H1 (cell line): ENCODE measurements at regions not wholly inside any gene's neighbourhood (a gene's known extent, or its start where the extent isn't known, plus 50 kb on each side); places are given as distances from the start of the nearest gene placed in this dataset.

ENCODE experiments used
- CTCF ChIA-PET: fragments of 300-600 bp; sonication (Branson Sonifier 250); formaldehyde crosslinking; loops from one replicate; lab custom pipeline; 2021; ENCODE audit not compliant: partially characterized antibody; lab: Charles Lee
- POLR2A ChIA-PET: fragments of 300-600 bp; sonication (Branson Sonifier 250); formaldehyde crosslinking; loops from one replicate; lab custom pipeline; 2021; ENCODE audit warnings: inconsistent platforms; ENCODE audit not compliant: partially characterized antibody; lab: Charles Lee
- DNase-seq, 2 experiments: peaks; one replicate each; pipeline versions ENCODE4 v3.0.0 to v3.0.0-alpha.2; 2010 to 2022; ENCODE audit warnings: low spot score in 2 of 2, low read depth in 1 of 2, mixed read lengths in 1 of 2
- FAIRE-seq: peaks from 2 replicates; lab custom pipeline; 2011; peaks lifted over from hg19 to GRCh38; lab: Jason Lieb, UNC
- H2AFZ ChIP-seq: 2 replicates; pipeline ENCODE4 v1.8.1; 2012; ENCODE audit warnings: low read length, inconsistent platforms
- H2AK5ac ChIP-seq: 2 replicates; pipeline ENCODE4 v1.6.1; 2013; ENCODE audit warnings: low read depth, low read length
- H2BK120ac ChIP-seq: replicated peaks from 2 replicates; pipeline ENCODE3; 2013; ENCODE audit warnings: low read depth, low read length, inconsistent platforms
- H2BK12ac ChIP-seq: 2 replicates; pipeline ENCODE4 v1.6.1; 2013; ENCODE audit warnings: low read depth, low read length
- H2BK15ac ChIP-seq: 2 replicates; pipeline ENCODE4 v1.6.1; 2013; ENCODE audit warnings: low read length
- H2BK20ac ChIP-seq: 2 replicates; pipeline ENCODE4 v1.6.1; 2013; ENCODE audit warnings: low read length
- H2BK5ac ChIP-seq: 2 replicates; pipeline ENCODE4 v1.6.1; 2013; ENCODE audit warnings: low read depth, low read length
- H3K14ac ChIP-seq: 2 replicates; pipeline ENCODE4 v1.6.1; 2013; ENCODE audit warnings: inconsistent platforms; ENCODE audit not compliant: insufficient read length
- H3K18ac ChIP-seq: 2 replicates; pipeline ENCODE4 v1.6.1; 2013; ENCODE audit warnings: low read length; ENCODE audit errors: extremely low read depth
- H3K23ac ChIP-seq: 2 replicates; pipeline ENCODE4 v1.6.1; 2013; ENCODE audit warnings: inconsistent platforms; ENCODE audit not compliant: insufficient read length
- H3K23me2 ChIP-seq: 2 replicates; pipeline ENCODE4 v1.6.1; 2013; ENCODE audit warnings: low read depth, low read length
- H3K27ac ChIP-seq: 2 replicates; pipeline ENCODE4 v1.6.1; 2011; ENCODE audit warnings: low read depth, low read length, inconsistent platforms
- H3K27me3 ChIP-seq, 4 experiments: replicated peaks in 1 of 4; 1 replicate in 1 of 4; 2 replicates in 3 of 4; pipeline versions ENCODE4 v1.6.1 to v1.8.1; 2011 to 2013; ENCODE audit warnings: low read length in 3 of 4, mild to moderate bottlenecking in 3 of 4, inconsistent platforms in 2 of 4, mixed read lengths in 2 of 4, moderate library complexity in 1 of 4; ENCODE audit not compliant: control insufficient read depth in 3 of 4, insufficient read depth in 3 of 4; ENCODE audit errors: extremely low read depth in 1 of 4
- H3K36me3 ChIP-seq, 4 experiments: 2 replicates each; pipeline versions ENCODE4 v1.6.1 to v1.8.1; 2011 to 2013; ENCODE audit warnings: mild to moderate bottlenecking in 4 of 4, low read length in 3 of 4, moderate library complexity in 2 of 4, control low read depth in 1 of 4, inconsistent platforms in 1 of 4; ENCODE audit not compliant: insufficient read depth in 4 of 4, control insufficient read depth in 2 of 4
- H3K4ac ChIP-seq: replicated peaks from 2 replicates; pipeline ENCODE3; 2013; ENCODE audit warnings: low read length, low read depth, mixed read lengths, inconsistent platforms; ENCODE audit not compliant: insufficient read length
- H3K4me1 ChIP-seq, 4 experiments: replicated peaks in 1 of 4; 1 replicate in 1 of 4; 2 replicates in 3 of 4; pipeline versions ENCODE4 v1.6.1 to v1.8.1; 2011 to 2013; ENCODE audit warnings: low read length in 3 of 4, inconsistent platforms in 2 of 4, mixed read lengths in 1 of 4; ENCODE audit not compliant: insufficient read depth in 4 of 4, control insufficient read depth in 3 of 4
- H3K4me2 ChIP-seq, 2 experiments: 2 replicates each; pipeline versions ENCODE4 v1.6.1 to v1.8.1; 2011 to 2013; ENCODE audit warnings: low read depth in 2 of 2, low read length in 2 of 2, control low read depth in 1 of 2, inconsistent platforms in 1 of 2, mild to moderate bottlenecking in 1 of 2; ENCODE audit not compliant: insufficient read depth in 1 of 2
- H3K4me3 ChIP-seq, 4 experiments: fragments of 200-600, 300-600 bp in 1 of 4; sonication (generic), shearing (Covaris generic), sonication (Bioruptor Twin) in 1 of 4; 2 replicates each; pipeline versions ENCODE4 v1.5.1 to v1.8.1; 2011 to 2016; ENCODE audit warnings: low read length in 4 of 4, low read depth in 3 of 4, control low read depth in 2 of 4, inconsistent platforms in 2 of 4, mild to moderate bottlenecking in 2 of 4, mixed read lengths in 1 of 4, moderate library complexity in 1 of 4; ENCODE audit not compliant: insufficient read depth in 2 of 4; ENCODE audit errors: extremely low read depth in 1 of 4
- H3K56ac ChIP-seq: replicated peaks from 2 replicates; pipeline ENCODE3; 2013; ENCODE audit warnings: low read depth, mild to moderate bottlenecking, mixed read lengths, low read length, inconsistent platforms; ENCODE audit not compliant: insufficient read length
- H3K79me1 ChIP-seq: 2 replicates; pipeline ENCODE4 v1.6.1; 2013; ENCODE audit warnings: low read depth, low read length, control low read depth
- H3K79me2 ChIP-seq, 2 experiments: 2 replicates each; pipeline versions ENCODE4 v1.6.1 to v1.8.1; 2012 to 2013; ENCODE audit warnings: low read length in 2 of 2, mild to moderate bottlenecking in 2 of 2, inconsistent platforms in 1 of 2; ENCODE audit not compliant: insufficient read depth in 2 of 2, control insufficient read depth in 1 of 2
- H3K9ac ChIP-seq, 4 experiments: replicated peaks in 1 of 4; 1 replicate in 1 of 4; 2 replicates in 3 of 4; pipeline versions ENCODE4 v1.6.1 to v1.8.1; 2011 to 2013; ENCODE audit warnings: low read depth in 3 of 4, low read length in 3 of 4, control low read depth in 2 of 4, mild to moderate bottlenecking in 2 of 4, moderate library complexity in 2 of 4, inconsistent platforms in 1 of 4; ENCODE audit errors: extremely low read depth in 1 of 4
- H3K9me3 ChIP-seq, 2 experiments: 2 replicates each; pipeline versions ENCODE4 v1.6.1 to v1.8.1; 2012 to 2013; ENCODE audit warnings: mild to moderate bottlenecking in 2 of 2, moderate library complexity in 2 of 2, control low read depth in 1 of 2, inconsistent platforms in 1 of 2, low read depth in 1 of 2, low read length in 1 of 2, mixed read lengths in 1 of 2; ENCODE audit not compliant: insufficient read depth in 2 of 2
- H4K20me1 ChIP-seq, 2 experiments: replicated peaks in 1 of 2; 2 replicates each; pipeline versions ENCODE3 to v1.8.1; 2011 to 2013; ENCODE audit warnings: inconsistent platforms in 2 of 2, low read length in 2 of 2, mild to moderate bottlenecking in 1 of 2; ENCODE audit not compliant: insufficient read depth in 2 of 2, control insufficient read depth in 1 of 2
- H4K5ac ChIP-seq: 2 replicates; pipeline ENCODE4 v1.6.1; 2013; ENCODE audit warnings: low read length, low read depth, mixed read lengths, inconsistent platforms; ENCODE audit not compliant: insufficient read length
- H4K8ac ChIP-seq: 2 replicates; pipeline ENCODE4 v1.8.0; 2013; ENCODE audit warnings: mild to moderate bottlenecking, moderate library complexity, low read length, inconsistent platforms; ENCODE audit not compliant: insufficient read depth; ENCODE audit errors: extremely low read depth
- H4K91ac ChIP-seq: replicated peaks from 2 replicates; pipeline ENCODE3; 2013; ENCODE audit warnings: low read length, mixed read lengths, inconsistent platforms; ENCODE audit not compliant: insufficient read length
- BRCA1 ChIP-seq: IDR thresholded peaks from 2 replicates; pipeline ENCODE4 v1.6.1; 2012; ENCODE audit warnings: low read depth, low read length, improper control_type of control experiment
- CREB1 ChIP-seq: IDR thresholded peaks from 2 replicates; pipeline ENCODE4 v1.6.1; 2012; ENCODE audit warnings: inconsistent platforms
- JUN ChIP-seq: IDR thresholded peaks from 2 replicates; pipeline ENCODE4 v1.6.1; 2011; ENCODE audit warnings: low read depth, mild to moderate bottlenecking, improper control_type of control experiment, low read length
- USF2 ChIP-seq: IDR thresholded peaks from 2 replicates; pipeline ENCODE4 v1.6.1; 2011; ENCODE audit warnings: low read length, improper control_type of control experiment
- WGBS, 2 experiments: shearing (Covaris generic) in 1 of 2; methylation state at CpG; one replicate each; pipeline versions ENCODE4 v1.1.6 to v1.1.7; 2013 to 2015; ENCODE audit warnings: low lambda C conversion rate in 2 of 2, mixed read lengths in 2 of 2, inconsistent platforms in 1 of 2, low coverage in 1 of 2, missing lambda C conversion rate in 1 of 2; ENCODE audit not compliant: insufficient replicate concordance in 2 of 2, insufficient coverage in 1 of 2, insufficient read length in 1 of 2; ENCODE audit errors: extremely low coverage in 1 of 2, missing lambda C conversion rate in 1 of 2; 5-methylcytosine and 5-hydroxymethylcytosine counted together

GRCh38 chr12:24153079-24153478 is 203.6 kb upstream of the SOX5 start:
- no peak overlapping the region for H3K4ac ChIP-seq

More at GRCh38 chr12:24153079-24153478, 203.6 kb upstream of the SOX5 start:
- H2BK15ac ChIP-seq = no peak overlapping the region
- no peak overlapping the region for H3K18ac ChIP-seq
- H3K14ac ChIP-seq = no peak overlapping the region
- H2BK20ac ChIP-seq = no peak overlapping the region
- POLR2A ChIA-PET = no interaction called here
- H2AK5ac ChIP-seq = no peak overlapping the region
- H3K36me3 ChIP-seq = no peaks in the 10 kb centered on the region
- H3K27ac ChIP-seq = no peak overlapping the region
- WGBS, 2 experiments = 88% methylated on average over 2 of the region's 2 CpGs; no CpG with 5 or more reads in 1 of the 2 experiments
- no peaks in the 10 kb centered on the region for H3K23me2 ChIP-seq
- H3K4me2 ChIP-seq = no peak overlapping the region
- FAIRE-seq (no peak), DNase-seq (no peak)
- H3K4me3 ChIP-seq = no peak overlapping the region
- no peak overlapping the region for H4K8ac ChIP-seq
- no peak overlapping the region for H3K9ac ChIP-seq
- H3K9me3 ChIP-seq = no peaks in the 10 kb centered on the region
- no peak overlapping the region for H4K91ac ChIP-seq
- H3K27me3 ChIP-seq = no peaks in the 10 kb centered on the region
- no peaks in the 10 kb centered on the region for H3K79me2 ChIP-seq
- no peaks in the 10 kb centered on the region for H3K4me1 ChIP-seq
- no peak overlapping the region for H4K5ac ChIP-seq
- CTCF ChIA-PET = no interaction called here
- H4K20me1 ChIP-seq = no peaks in the 10 kb centered on the region
- H2BK5ac ChIP-seq = no peak overlapping the region
- no peak overlapping the region for H3K56ac ChIP-seq
- no peaks in the 10 kb centered on the region for H3K79me1 ChIP-seq
- no peak overlapping the region for H2BK12ac ChIP-seq
- H2BK120ac ChIP-seq = no peak overlapping the region
- H3K23ac ChIP-seq = no peak overlapping the region
- H2AFZ ChIP-seq = no peak overlapping the region
- TF ChIP-seq USF2 (no peak), BRCA1 (no peak), JUN (no peak), CREB1 (no peak)
